Smooth muscle cell (in vitro differentiated cells): ENCODE measurements at regions not wholly inside any gene's neighbourhood (a gene's known extent, or its start where the extent isn't known, plus 50 kb on each side); places are given as distances from the start of the nearest gene placed in this dataset.
"Not testable (repeated sequence)": the region's sequence is repeated elsewhere in the genome, so short reads cannot be mapped to it uniquely, and the experiment has no call there.

ENCODE experiments used
- DNase-seq: peaks from one replicate; lab custom pipeline; 2025; ENCODE audit not compliant: unreplicated experiment; lab: John Stamatoyannopoulos, UW
- H2AFZ ChIP-seq: fragments of 200-600 bp; sonication (generic); 2 replicates; pipeline ENCODE4 v1.6.0; 2016; ENCODE audit warnings: antibody characterized with exemption, low read depth, mild to moderate bottlenecking
- H3F3A ChIP-seq: fragments of 200-600 bp; sonication (generic); 2 replicates; pipeline ENCODE4 v1.6.0; 2017; ENCODE audit warnings: antibody characterized with exemption, low read depth
- H3K27ac ChIP-seq: fragments of 200-600 bp; sonication (generic); 2 replicates; pipeline ENCODE4 v1.5.1; 2016; ENCODE audit warnings: low read depth, mild to moderate bottlenecking
- H3K27me3 ChIP-seq: fragments of 200-600 bp; sonication (generic); 2 replicates; pipeline ENCODE4 v1.6.1; 2016; ENCODE audit warnings: low read depth, mild to moderate bottlenecking
- H3K36me3 ChIP-seq: fragments of 200-600 bp; sonication (generic); 2 replicates; pipeline ENCODE4 v1.5.1; 2016; ENCODE audit warnings: low read depth
- H3K4me1 ChIP-seq: fragments of 200-600 bp; sonication (generic); 2 replicates; pipeline ENCODE4 v1.5.1; 2016; ENCODE audit warnings: low read depth
- H3K4me2 ChIP-seq: fragments of 200-600 bp; sonication (generic); 2 replicates; pipeline ENCODE4 v1.6.0; 2016; ENCODE audit warnings: mild to moderate bottlenecking
- H3K4me3 ChIP-seq: fragments of 200-600 bp; sonication (generic); 2 replicates; pipeline ENCODE4 v1.5.1; 2016; ENCODE audit warnings: mild to moderate bottlenecking
- H3K79me2 ChIP-seq: fragments of 200-600 bp; sonication (generic); 2 replicates; pipeline ENCODE4 v1.6.0; 2016; ENCODE audit warnings: low read depth, mild to moderate bottlenecking
- H3K9ac ChIP-seq: fragments of 200-600 bp; sonication (generic); 2 replicates; pipeline ENCODE4 v1.6.0; 2016; ENCODE audit warnings: low read depth
- H3K9me3 ChIP-seq: fragments of 200-600 bp; sonication (generic); replicated peaks from 2 replicates; pipeline ENCODE4 v1.5.1; 2016; ENCODE audit warnings: low read depth
- H4K20me1 ChIP-seq: fragments of 200-600 bp; sonication (generic); 2 replicates; pipeline ENCODE4 v1.6.0; 2016; ENCODE audit warnings: low read depth
- CTCF ChIP-seq: fragments of 200-600 bp; sonication (generic); IDR thresholded peaks from 2 replicates; pipeline ENCODE4 v1.5.1; 2017; ENCODE audit warnings: borderline replicate concordance, mild to moderate bottlenecking, antibody characterized with exemption; ENCODE audit not compliant: insufficient read depth, poor library complexity, severe bottlenecking
- WGBS: methylation state at CpG from one replicate; pipeline ENCODE4 v1.1.7; 2016; ENCODE audit warnings: low lambda C conversion rate; 5-methylcytosine and 5-hydroxymethylcytosine counted together

DNA sequence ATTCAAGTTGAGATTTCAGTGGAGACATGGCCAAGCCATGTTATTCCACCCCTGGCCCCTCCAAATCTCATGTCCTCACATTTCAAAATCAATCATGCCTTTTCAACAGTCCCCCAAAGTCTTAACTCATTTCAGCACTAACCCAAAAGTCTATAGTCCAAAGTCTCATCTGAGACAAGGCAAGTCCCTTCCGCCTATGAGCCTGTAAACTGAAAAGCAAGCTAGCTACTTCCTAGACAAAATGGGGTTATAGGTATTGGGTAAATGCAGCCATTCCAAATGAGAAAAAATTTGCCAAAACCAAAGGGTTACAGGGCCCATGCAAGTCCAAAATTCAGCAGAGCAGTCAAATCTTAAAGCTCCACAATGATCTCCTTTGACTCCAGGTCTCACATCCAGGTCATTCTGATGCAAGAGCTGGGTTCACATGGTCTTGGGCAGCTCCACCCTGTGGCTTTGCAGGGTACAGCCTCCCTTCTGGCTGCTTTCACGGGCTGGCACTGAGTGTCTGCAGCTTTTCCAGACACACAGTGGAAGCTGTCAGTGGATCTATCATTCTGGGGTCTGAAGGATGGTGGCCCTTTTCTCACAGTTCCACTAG, 95.7 kb downstream of the MTNR1B start:
- H3K4me1 ChIP-seq, H3K9me3 ChIP-seq, H3K4me3 ChIP-seq, H3K79me2 ChIP-seq, H3K9ac ChIP-seq, H3F3A ChIP-seq, H3K4me2 ChIP-seq, DNase-seq, H2AFZ ChIP-seq, H3K27me3 ChIP-seq, H3K36me3 ChIP-seq, H3K27ac ChIP-seq, H4K20me1 ChIP-seq: not testable (repeated sequence)
- WGBS = 86% methylated on average over 2 of the region's 2 CpGs
- TF ChIP-seq CTCF = peak; percentile 11

- no peak for DNase-seq
- Histone ChIP-seq H3K36me3 (no peaks in the 10 kb centered on the region), H3K27ac (no peak overlapping the region), H3K9ac (no peak overlapping the region), H3K27me3 (no peaks in the 10 kb centered on the region), H3F3A (no peaks in the 10 kb centered on the region), H3K9me3 (no peaks in the 10 kb centered on the region), H4K20me1 (no peaks in the 10 kb centered on the region), H2AFZ (no peak overlapping the region), H3K4me3 (no peak overlapping the region), H3K4me2 (no peak overlapping the region), H3K79me2 (no peaks in the 10 kb centered on the region), H3K4me1 (no peaks in the 10 kb centered on the region)
- no peak for TF ChIP-seq CTCF
Measured at GRCh38 chr11:93067881-93068390, 98.5 kb downstream of the MTNR1B start.

DNA sequence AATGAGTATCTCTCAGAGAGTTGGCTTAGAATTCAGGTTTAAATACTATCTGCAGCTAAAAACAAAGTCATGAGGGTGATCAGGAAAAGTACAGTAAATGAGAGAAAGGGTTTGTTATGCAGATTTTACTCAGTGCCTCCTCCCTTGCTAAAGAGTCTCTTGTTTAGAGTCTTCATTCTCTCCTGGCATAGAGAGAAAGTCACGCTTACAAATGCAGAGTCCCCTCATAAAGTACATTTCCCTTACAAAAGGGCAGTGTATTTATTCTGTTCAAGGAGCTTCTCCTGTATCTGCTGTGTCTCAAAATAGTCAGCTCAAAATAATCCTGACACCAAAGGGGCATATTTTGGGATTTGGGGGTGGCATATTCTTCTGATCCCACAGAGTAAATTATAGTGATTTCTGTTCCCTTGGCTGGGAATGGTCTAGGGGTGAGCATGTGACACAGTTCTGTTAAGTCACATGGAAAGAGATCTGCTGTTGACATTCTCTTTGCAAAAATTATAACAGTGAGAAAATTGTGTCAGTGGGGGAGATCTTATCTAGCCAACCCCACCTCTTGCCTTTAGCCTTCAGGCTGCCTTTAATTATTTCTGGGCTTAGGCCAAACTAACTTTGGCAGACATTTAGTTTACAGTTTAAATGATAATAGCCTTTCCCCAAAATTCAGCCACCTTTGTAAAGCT, 102.9 kb downstream of the MTNR1B start:
- Histone ChIP-seq H3K9ac (no peak overlapping the region), H3K9me3 (no peaks in the 10 kb centered on the region), H3K4me2 (no peak overlapping the region), H3K79me2 (no peaks in the 10 kb centered on the region), H3K27ac (no peak overlapping the region), H3K27me3 (no peaks in the 10 kb centered on the region), H3K4me1 (no peaks in the 10 kb centered on the region), H4K20me1 (no peaks in the 10 kb centered on the region), H3F3A (no peaks in the 10 kb centered on the region), H2AFZ (no peak overlapping the region), H3K36me3 (no peaks in the 10 kb centered on the region), H3K4me3 (no peak overlapping the region)
- 83% methylated on average over 1 of the region's 1 CpG for WGBS
- TF ChIP-seq CTCF = no peak
- DNase-seq = no peak

GRCh38 chr11:93073026-93073425, 103.6 kb downstream of the MTNR1B start:
- Histone ChIP-seq H3K4me1 (no peaks in the 10 kb centered on the region), H3K36me3 (no peaks in the 10 kb centered on the region), H4K20me1 (no peaks in the 10 kb centered on the region), H3K27me3 (no peaks in the 10 kb centered on the region), H3K27ac (no peak overlapping the region), H3K4me2 (no peak overlapping the region), H2AFZ (no peak overlapping the region), H3K9me3 (no peaks in the 10 kb centered on the region), H3K9ac (no peak overlapping the region), H3F3A (no peaks in the 10 kb centered on the region), H3K79me2 (no peaks in the 10 kb centered on the region), H3K4me3 (no peak overlapping the region)
- no peak for DNase-seq
- WGBS = 85% methylated on average over 3 of the region's 3 CpGs
- no peak for TF ChIP-seq CTCF
